Astrocyte of the hippocampus (primary cell): ENCODE measurements at regions not wholly inside any gene's neighbourhood (a gene's known extent, or its start where the extent isn't known, plus 50 kb on each side); places are given as distances from the start of the nearest gene placed in this dataset.
A peak's percentile ranks its signal among the peaks of the same experiment; 100 is the strongest.

ENCODE experiments used
- DNase-seq: peaks from one replicate; pipeline ENCODE4 v3.0.0; 2011; ENCODE audit warnings: low read depth, low spot score

GRCh38 chr2:198809976-198810375 is 647.8 kb downstream of the SATB2 start:
- DNase-seq = no peak

- DNase-seq = peak; percentile 48
These were observed 650.6 kb downstream of the SATB2 start for GRCh38 chr2:198807131-198807530.

GRCh38 chr2:198795419-198795818 is 662.3 kb downstream of the SATB2 start:
- DNase-seq = no peak

- no peak for DNase-seq
These were observed 666.1 kb downstream of the SATB2 start for GRCh38 chr2:198791623-198792022.

- DNase-seq = no peak
These were observed 669.1 kb downstream of the SATB2 start for GRCh38 chr2:198788676-198789075.

- DNase-seq = no peak
These were observed 675.0 kb downstream of the SATB2 start for GRCh38 chr2:198782734-198783133.

- DNase-seq = no peak
These were observed 680.9 kb downstream of the SATB2 start for GRCh38 chr2:198776616-198777406.

GRCh38 chr2:198775737-198776136 is 682.0 kb downstream of the SATB2 start:
- no peak for DNase-seq

- no peak for DNase-seq
These were observed 683.2 kb downstream of the SATB2 start for GRCh38 chr2:198774576-198774975.

GRCh38 chr2:198767694-198768093 is 690.0 kb downstream of the SATB2 start:
- no peak for DNase-seq

- no peak for DNase-seq
These were observed 693.9 kb downstream of the SATB2 start for GRCh38 chr2:198763793-198764192.

- peak; percentile 4 for DNase-seq
These were observed 695.3 kb downstream of the SATB2 start for GRCh38 chr2:198762441-198762840.

- no peak for DNase-seq
These were observed 700.7 kb downstream of the SATB2 start for GRCh38 chr2:198757069-198757468.

GRCh38 chr2:198756166-198756565 is 701.6 kb downstream of the SATB2 start:
- DNase-seq = peak; percentile 35

- no peak for DNase-seq
These were observed 704.6 kb downstream of the SATB2 start for GRCh38 chr2:198753101-198753500.

- DNase-seq = no peak
These were observed 708.4 kb downstream of the SATB2 start for GRCh38 chr2:198749364-198749763.

- DNase-seq = peak; percentile 7
These were observed 725.8 kb downstream of the SATB2 start for GRCh38 chr2:198731842-198732399.

- no peak for DNase-seq
These were observed 737.5 kb downstream of the SATB2 start for GRCh38 chr2:198720266-198720665.

GRCh38 chr2:198717451-198717850 is 740.3 kb downstream of the SATB2 start:
- DNase-seq = no peak

GRCh38 chr2:198715302-198715835 is 742.4 kb downstream of the SATB2 start:
- DNase-seq = no peak

GRCh38 chr2:198712485-198712884 is 745.3 kb downstream of the SATB2 start:
- no peak for DNase-seq

- DNase-seq = no peak
These were observed 746.3 kb downstream of the SATB2 start for GRCh38 chr2:198711484-198711883.

GRCh38 chr2:198710562-198710961 is 747.2 kb downstream of the SATB2 start:
- no peak for DNase-seq
